ENCODE measurements at regions not wholly inside any gene's neighbourhood (a gene's known extent, or its start where the extent isn't known, plus 50 kb on each side); places are given as distances from the start of the nearest gene placed in this dataset.

- TF ChIP-seq, protein P1, sequence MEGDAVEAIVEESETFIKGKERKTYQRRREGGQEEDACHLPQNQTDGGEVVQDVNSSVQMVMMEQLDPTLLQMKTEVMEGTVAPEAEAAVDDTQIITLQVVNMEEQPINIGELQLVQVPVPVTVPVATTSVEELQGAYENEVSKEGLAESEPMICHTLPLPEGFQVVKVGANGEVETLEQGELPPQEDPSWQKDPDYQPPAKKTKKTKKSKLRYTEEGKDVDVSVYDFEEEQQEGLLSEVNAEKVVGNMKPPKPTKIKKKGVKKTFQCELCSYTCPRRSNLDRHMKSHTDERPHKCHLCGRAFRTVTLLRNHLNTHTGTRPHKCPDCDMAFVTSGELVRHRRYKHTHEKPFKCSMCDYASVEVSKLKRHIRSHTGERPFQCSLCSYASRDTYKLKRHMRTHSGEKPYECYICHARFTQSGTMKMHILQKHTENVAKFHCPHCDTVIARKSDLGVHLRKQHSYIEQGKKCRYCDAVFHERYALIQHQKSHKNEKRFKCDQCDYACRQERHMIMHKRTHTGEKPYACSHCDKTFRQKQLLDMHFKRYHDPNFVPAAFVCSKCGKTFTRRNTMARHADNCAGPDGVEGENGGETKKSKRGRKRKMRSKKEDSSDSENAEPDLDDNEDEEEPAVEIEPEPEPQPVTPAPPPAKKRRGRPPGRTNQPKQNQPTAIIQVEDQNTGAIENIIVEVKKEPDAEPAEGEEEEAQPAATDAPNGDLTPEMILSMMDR (conservative IDR thresholded peaks at IDR 0.05 in 1 of 2, IDR thresholded peaks at IDR 0.05 in 1 of 2; ENCODE audit: extremely low read depth in 1 of 2, insufficient read depth in 1 of 2, low read depth in 1 of 2, low read length in 2 of 2): no peak
- no peak for TF ChIP-seq EZH2 (IDR thresholded peaks at IDR 0.05; ENCODE audit: borderline replicate concordance, low read length)
Observed at GRCh38 chr18:41022484-41022883, 932.5 kb upstream of the PIK3C3 start.
